GM10248 (cell line): ENCODE measurements at regions not wholly inside any gene's neighbourhood (a gene's known extent, or its start where the extent isn't known, plus 50 kb on each side); places are given as distances from the start of the nearest gene placed in this dataset.

ENCODE experiments used
- CTCF ChIA-PET: fragments of 300-600 bp; sonication (Branson Sonifier 250); formaldehyde crosslinking; extraction: SDS; loops from one replicate; lab custom pipeline; 2021; ENCODE audit warnings: antibody characterized with exemption; lab: Yijun Ruan, JAX
- POLR2A ChIA-PET: fragments of 350-650 bp; sonication (Branson Sonifier 250); formaldehyde crosslinking; extraction: SDS; loops from one replicate; lab custom pipeline; 2020; ENCODE audit warnings: antibody characterized with exemption; lab: Yijun Ruan, JAX
- DNase-seq: peaks from one replicate; pipeline ENCODE4 v3.0.0; 2012; ENCODE audit errors: extremely low spot score
- CTCF ChIP-seq: IDR thresholded peaks from 2 replicates; pipeline ENCODE4 v1.5.1; 2012; ENCODE audit warnings: mild to moderate bottlenecking, low read depth; ENCODE audit errors: extremely low read depth, missing control alignments, control extremely low read depth

- TF ChIP-seq CTCF: no peak
- no peak for DNase-seq
- POLR2A ChIA-PET: no interaction called here
- CTCF ChIA-PET: no interaction called here
These were observed 227.3 kb downstream of the POU4F1 start for GRCh38 chr13:78376033-78376432.

GRCh38 chr13:78372581-78372980, 230.8 kb downstream of the POU4F1 start:
- POLR2A ChIA-PET: no interaction called here
- CTCF ChIA-PET: interaction anchor here (1.2 kb wide), 1 partner anchor 12 kb away, joined by 3 read pairs; no protein-coding TSS in a partner anchor
- no peak for TF ChIP-seq CTCF
- no peak for DNase-seq

GRCh38 chr13:78370231-78370630, 233.1 kb downstream of the POU4F1 start:
- ChIA-PET POLR2A (no interaction called here), CTCF (no interaction called here)
- TF ChIP-seq CTCF: no peak
- DNase-seq: no peak

- no peak for DNase-seq
- ChIA-PET POLR2A (no interaction called here), CTCF (interaction anchor here (1.5 to 1.6 kb wide), 2 partner anchors 17 to 46 kb away, joined by 3 to 6 read pairs; no protein-coding TSS in a partner anchor)
- TF ChIP-seq CTCF: no peak
These were observed 238.6 kb downstream of the POU4F1 start for GRCh38 chr13:78364711-78365110.

GRCh38 chr13:78341032-78341431, 262.3 kb downstream of the POU4F1 start:
- peak; percentile 6 for DNase-seq
- CTCF ChIA-PET: interaction anchor here (1.7 kb wide), 1 partner anchor 12 kb away, joined by 6 read pairs; no protein-coding TSS in a partner anchor
- no peak for TF ChIP-seq CTCF
- POLR2A ChIA-PET: no interaction called here

GRCh38 chr13:78339927-78340326, 263.4 kb downstream of the POU4F1 start:
- DNase-seq: no peak
- no peak for TF ChIP-seq CTCF
- CTCF ChIA-PET: interaction anchor here (1.4 to 1.7 kb wide), 2 partner anchors 11 to 13 kb away, joined by 3 to 6 read pairs; no protein-coding TSS in a partner anchor
- POLR2A ChIA-PET: no interaction called here
